ENCODE measurements at regions not wholly inside any gene's neighbourhood (a gene's known extent, or its start where the extent isn't known, plus 50 kb on each side); places are given as distances from the start of the nearest gene placed in this dataset.
"Not testable (repeated sequence)": the region's sequence is repeated elsewhere in the genome, so short reads cannot be mapped to it uniquely, and the experiment has no call there.

- H3K27ac ChIP-seq, result no peak overlapping the region
- intact Hi-C loops (cut with DNase I), result no loop called here
- TF ChIP-seq CTCF (IDR thresholded peaks at IDR 0.05) (no peak), POLR2A (IDR thresholded peaks at IDR 0.05) (no peak)
Measured at GRCh38 chr2:192645811-192646598, 451.3 kb upstream of the TMEFF2 start.

DNA sequence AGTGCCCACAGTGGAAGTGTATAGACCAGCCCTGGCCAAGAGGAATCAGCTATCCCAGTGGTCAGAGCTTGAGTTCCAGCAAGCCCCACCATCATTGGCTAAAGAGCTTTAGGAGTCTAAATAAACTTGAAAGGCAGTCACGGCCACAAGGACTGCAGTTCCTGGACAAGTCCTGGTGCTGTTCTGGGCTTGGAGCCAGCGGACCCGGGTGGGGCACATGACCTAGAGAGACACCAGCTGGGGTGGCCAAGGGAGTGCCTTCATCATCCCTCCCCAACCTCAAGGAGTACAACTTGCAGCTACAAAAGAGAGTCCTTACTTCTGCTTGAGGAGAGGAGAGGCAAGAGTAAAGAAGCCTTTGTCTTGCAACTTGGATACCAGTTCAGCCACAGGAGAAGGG lies 439.8 kb upstream of the TMEFF2 start:
- Histone ChIP-seq H3K4me1 (no peaks in the 10 kb centered on the region), H3K27ac (no peak overlapping the region), H3K4me3 (replicated peaks in 1 of 3) (no peak overlapping the region), H3K9me3 (no peaks in the 10 kb centered on the region), H3K36me3 (no peaks in the 10 kb centered on the region), H3K27me3 (no peaks in the 10 kb centered on the region)
- intact Hi-C loops (cut with DNase I), result no loop called here
- TF ChIP-seq CTCF (IDR thresholded peaks at IDR 0.05) (no peak), POLR2A (IDR thresholded peaks at IDR 0.05) (no peak)
- DNase-seq, result no peak
- WGBS, 2 donors, result 74 to 75% methylated on average over 3 of the region's 3 CpGs

More at GRCh38 chr2:192645811-192646598, 451.3 kb upstream of the TMEFF2 start:
- no peak overlapping the region for H3K4me3 ChIP-seq (replicated peaks in 1 of 3)
- H3K4me1 ChIP-seq, result no peaks in the 10 kb centered on the region
- no peaks in the 10 kb centered on the region for H3K9me3 ChIP-seq
- H3K27me3 ChIP-seq, result no peaks in the 10 kb centered on the region
- 82 to 84% methylated on average over 6 of the region's 6 CpGs for whole genome bisulfite sequencing, 2 donors
- DNase-seq, result no peak
- no peaks in the 10 kb centered on the region for H3K36me3 ChIP-seq

- 96% methylated on average over 2 of the region's 2 CpGs for WGBS, 2 donors
- Histone ChIP-seq H3K9me3 (no peaks in the 10 kb centered on the region), H3K36me3 (no peaks in the 10 kb centered on the region)
Measured at GRCh38 chr2:192628017-192628416, 433.3 kb upstream of the TMEFF2 start.

DNA sequence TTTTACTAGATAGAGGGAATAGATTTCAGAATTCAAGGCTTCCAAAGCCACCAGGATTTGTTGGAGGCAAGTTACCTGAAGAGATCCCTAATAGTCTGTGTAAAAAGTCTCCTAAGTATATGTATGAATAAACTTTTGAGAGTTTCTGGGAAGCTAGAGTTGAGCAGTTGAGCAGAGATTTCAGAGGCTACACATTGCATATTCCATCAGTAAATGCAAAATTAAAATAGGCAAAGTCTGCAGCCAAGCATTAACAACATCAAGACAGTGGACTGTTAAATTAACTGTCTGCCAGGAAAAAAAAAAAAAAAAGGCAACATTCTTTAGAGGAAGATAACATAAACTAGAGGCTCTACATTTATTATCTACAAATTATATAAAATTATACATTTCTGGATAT lies 420.4 kb upstream of the TMEFF2 start:
- no peak overlapping the region for H3K4me3 ChIP-seq (replicated peaks in 1 of 3)
- no peaks in the 10 kb centered on the region for H3K9me3 ChIP-seq
- no peaks in the 10 kb centered on the region for H3K4me1 ChIP-seq
- no peaks in the 10 kb centered on the region for H3K27me3 ChIP-seq
- TF ChIP-seq CTCF (IDR thresholded peaks at IDR 0.05) (no peak), POLR2A (IDR thresholded peaks at IDR 0.05) (no peak)
- no peak overlapping the region for H3K27ac ChIP-seq
- intact Hi-C loops (cut with DNase I), result no loop called here
- DNase-seq, result no peak
- no peaks in the 10 kb centered on the region for H3K36me3 ChIP-seq

More at GRCh38 chr2:192628017-192628416, 433.3 kb upstream of the TMEFF2 start:
- Histone ChIP-seq H3K27ac (no peak overlapping the region), H3K4me3 (replicated peaks in 1 of 3) (no peak overlapping the region), H3K4me1 (no peaks in the 10 kb centered on the region), H3K27me3 (no peaks in the 10 kb centered on the region)
- DNase-seq, result no peak
- TF ChIP-seq POLR2A (IDR thresholded peaks at IDR 0.05), result no peak
- TF ChIP-seq CTCF (IDR thresholded peaks at IDR 0.05), result no peak
- intact Hi-C loops (cut with DNase I), result no loop called here

DNA sequence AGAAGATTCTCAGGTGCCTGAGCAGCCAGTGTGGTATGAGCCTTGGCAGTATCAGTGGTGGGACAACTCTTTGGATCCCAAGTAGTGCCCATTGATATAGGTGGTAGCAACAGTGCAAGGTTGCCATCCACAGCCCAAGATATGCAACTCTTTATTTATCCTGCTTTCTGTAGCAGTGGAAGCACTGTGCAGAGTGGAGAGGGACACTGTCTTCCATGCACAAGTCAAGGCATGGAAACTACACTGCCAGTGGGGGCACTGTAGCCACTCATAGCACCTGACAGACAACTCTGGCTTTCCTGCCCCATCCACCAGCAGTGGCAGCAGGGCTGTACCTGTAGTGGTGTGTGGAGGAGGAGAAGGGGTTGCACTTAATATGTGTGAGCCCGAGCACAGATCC lies 409.6 kb upstream of the TMEFF2 start:
- 88 to 100% methylated on average over 1 of the region's 1 CpG for WGBS, 2 donors
- intact Hi-C loops (cut with DNase I), result no loop called here
- H3K27me3 ChIP-seq, result no peaks in the 10 kb centered on the region
- no peak overlapping the region for H3K4me3 ChIP-seq (replicated peaks in 1 of 3)
- no peak for DNase-seq
- H3K4me1 ChIP-seq, result no peaks in the 10 kb centered on the region
- TF ChIP-seq CTCF (IDR thresholded peaks at IDR 0.05) (no peak), POLR2A (IDR thresholded peaks at IDR 0.05) (no peak)
- no peaks in the 10 kb centered on the region for H3K9me3 ChIP-seq
- no peak overlapping the region for H3K27ac ChIP-seq
- H3K36me3 ChIP-seq, result no peaks in the 10 kb centered on the region

DNA sequence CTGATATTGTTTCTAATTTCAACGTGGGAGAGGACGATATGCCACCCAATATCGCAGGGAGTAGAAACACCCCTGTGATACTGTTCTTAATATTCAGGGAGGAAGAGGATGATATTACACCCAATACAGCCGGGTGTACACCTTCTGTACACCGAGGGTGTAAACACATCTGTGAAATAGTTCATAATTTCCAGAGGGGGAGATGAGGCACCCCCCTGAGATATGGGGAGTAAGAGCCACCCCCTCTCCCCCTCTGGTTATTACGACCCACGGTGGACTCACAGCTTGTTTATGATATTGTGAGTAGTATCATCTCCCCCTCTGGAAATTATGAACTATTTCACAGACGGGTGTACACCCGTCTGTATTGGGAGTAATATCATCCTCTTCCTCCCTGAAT lies 403.9 kb upstream of the TMEFF2 start:
- WGBS, 2 donors, result 89 to 95% methylated on average over 9 of the region's 9 CpGs
- H3K4me1 ChIP-seq; intact Hi-C loops (cut with DNase I); H3K27me3 ChIP-seq; DNase-seq; H3K9me3 ChIP-seq; H3K27ac ChIP-seq; H3K4me3 ChIP-seq (replicated peaks in 1 of 3); H3K36me3 ChIP-seq: not testable (repeated sequence)
